Progenitor cell of endocrine pancreas (in vitro differentiated cells): ENCODE measurements at regions not wholly inside any gene's neighbourhood (a gene's known extent, or its start where the extent isn't known, plus 50 kb on each side); places are given as distances from the start of the nearest gene placed in this dataset.

Source experiments
- DNase-seq: peaks from one replicate; pipeline ENCODE4 v3.0.0; 2021; ENCODE audit warnings: low spot score; ENCODE audit not compliant: unreplicated experiment
- H3K27ac Mint-ChIP-seq: 2 replicates; pipeline ENCODE4 v1.8.0; 2021; ENCODE audit warnings: mild to moderate bottlenecking, moderate library complexity, mixed read lengths
- H3K27me3 Mint-ChIP-seq: 2 replicates; pipeline ENCODE4 v1.8.0; 2021; ENCODE audit warnings: mixed read lengths
- H3K36me3 Mint-ChIP-seq: 2 replicates; pipeline ENCODE4 v1.8.0; 2022; ENCODE audit warnings: mixed read lengths; ENCODE audit not compliant: insufficient read depth
- H3K4me1 Mint-ChIP-seq: 2 replicates; pipeline ENCODE4 v1.8.0; 2021; ENCODE audit warnings: low read depth, mixed read lengths
- H3K4me3 Mint-ChIP-seq: 2 replicates; pipeline ENCODE4 v1.8.0; 2021; ENCODE audit warnings: low read depth, mild to moderate bottlenecking, moderate library complexity, mixed read lengths
- H3K9me3 Mint-ChIP-seq: 2 replicates; pipeline ENCODE4 v1.8.0; 2021; ENCODE audit warnings: low read depth, mixed read lengths
- CTCF ChIP-seq: fragments of 200-600 bp; sonication (generic); IDR thresholded peaks from one replicate; pipeline ENCODE4 v1.5.0; 2021; ENCODE audit warnings: antibody characterized with exemption, mild to moderate bottlenecking; ENCODE audit not compliant: unreplicated experiment

GRCh38 chr10:33396938-33397337, 62.5 kb upstream of the NRP1 start:
- Mint-ChIP-seq H3K4me3 (no peak overlapping the region), H3K36me3 (no peaks in the 10 kb centered on the region), H3K4me1 (no peaks in the 10 kb centered on the region), H3K9me3 (peaks cover 10% of the 10 kb centered on the region), H3K27ac (no peak overlapping the region), H3K27me3 (no peaks in the 10 kb centered on the region)
- TF ChIP-seq CTCF: no peak
- no peak for DNase-seq

- H3K27ac Mint-ChIP-seq: no peak overlapping the region
- TF ChIP-seq CTCF: no peak
Measured at GRCh38 chr10:33396279-33396678, 61.8 kb upstream of the NRP1 start.

GRCh38 chr10:33395201-33395600, 60.7 kb upstream of the NRP1 start:
- no peak overlapping the region for H3K4me3 Mint-ChIP-seq

More at GRCh38 chr10:33396279-33396678, 61.8 kb upstream of the NRP1 start:
- DNase-seq: no peak
- Mint-ChIP-seq H3K36me3 (no peaks in the 10 kb centered on the region), H3K4me1 (no peaks in the 10 kb centered on the region), H3K9me3 (peaks cover 10% of the 10 kb centered on the region), H3K27me3 (peaks cover 4% of the 10 kb centered on the region), H3K4me3 (no peak overlapping the region)

GRCh38 chr10:33392706-33393105, 58.2 kb upstream of the NRP1 start:
- no peaks in the 10 kb centered on the region for H3K36me3 Mint-ChIP-seq
- H3K9me3 Mint-ChIP-seq: peaks cover 8% of the 10 kb centered on the region
- TF ChIP-seq CTCF: no peak
- H3K4me3 Mint-ChIP-seq: no peak overlapping the region
- H3K27ac Mint-ChIP-seq: no peak overlapping the region
- H3K4me1 Mint-ChIP-seq: no peaks in the 10 kb centered on the region
- DNase-seq: no peak
- H3K27me3 Mint-ChIP-seq: peaks cover 6% of the 10 kb centered on the region

More at GRCh38 chr10:33395201-33395600, 60.7 kb upstream of the NRP1 start:
- no peak overlapping the region for H3K27ac Mint-ChIP-seq
- no peak for TF ChIP-seq CTCF
- H3K27me3 Mint-ChIP-seq: peaks cover 6% of the 10 kb centered on the region
- no peaks in the 10 kb centered on the region for H3K36me3 Mint-ChIP-seq
- H3K9me3 Mint-ChIP-seq: peaks cover 10% of the 10 kb centered on the region
- no peak for DNase-seq
- no peaks in the 10 kb centered on the region for H3K4me1 Mint-ChIP-seq

- Mint-ChIP-seq H3K4me1 (peaks cover 2% of the 10 kb centered on the region), H3K36me3 (no peaks in the 10 kb centered on the region), H3K4me3 (no peak overlapping the region), H3K9me3 (no peaks in the 10 kb centered on the region), H3K27me3 (peaks cover 6% of the 10 kb centered on the region), H3K27ac (no peak overlapping the region)
- TF ChIP-seq CTCF: no peak
- DNase-seq: no peak
Measured at GRCh38 chr10:33391611-33392465, 57.4 kb upstream of the NRP1 start.
